ENCODE measurements at regions not wholly inside any gene's neighbourhood (a gene's known extent, or its start where the extent isn't known, plus 50 kb on each side); places are given as distances from the start of the nearest gene placed in this dataset.

DNA sequence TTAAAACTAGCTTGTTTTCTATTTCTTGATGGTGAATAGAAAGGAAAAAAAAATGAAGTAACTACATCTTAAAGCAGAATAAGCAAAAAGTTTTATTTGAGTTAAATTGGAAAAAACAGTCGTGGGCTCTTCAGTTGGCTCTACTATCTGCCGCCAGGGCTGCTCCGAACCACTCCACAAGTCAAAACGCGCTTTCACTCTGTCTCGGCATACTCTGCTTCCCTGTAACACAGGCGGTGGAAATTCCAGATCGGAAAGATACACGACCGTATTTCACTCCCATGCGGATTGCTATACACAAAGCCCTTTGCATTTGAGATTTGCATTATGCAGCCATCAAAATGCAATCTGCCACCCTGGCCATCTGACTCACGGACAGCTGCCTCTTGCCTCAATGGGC, 505.6 kb downstream of the IRX1 start:
- FAIRE-seq (no peak), DNase-seq (ENCODE audit: low spot score) (no peak)

DNA sequence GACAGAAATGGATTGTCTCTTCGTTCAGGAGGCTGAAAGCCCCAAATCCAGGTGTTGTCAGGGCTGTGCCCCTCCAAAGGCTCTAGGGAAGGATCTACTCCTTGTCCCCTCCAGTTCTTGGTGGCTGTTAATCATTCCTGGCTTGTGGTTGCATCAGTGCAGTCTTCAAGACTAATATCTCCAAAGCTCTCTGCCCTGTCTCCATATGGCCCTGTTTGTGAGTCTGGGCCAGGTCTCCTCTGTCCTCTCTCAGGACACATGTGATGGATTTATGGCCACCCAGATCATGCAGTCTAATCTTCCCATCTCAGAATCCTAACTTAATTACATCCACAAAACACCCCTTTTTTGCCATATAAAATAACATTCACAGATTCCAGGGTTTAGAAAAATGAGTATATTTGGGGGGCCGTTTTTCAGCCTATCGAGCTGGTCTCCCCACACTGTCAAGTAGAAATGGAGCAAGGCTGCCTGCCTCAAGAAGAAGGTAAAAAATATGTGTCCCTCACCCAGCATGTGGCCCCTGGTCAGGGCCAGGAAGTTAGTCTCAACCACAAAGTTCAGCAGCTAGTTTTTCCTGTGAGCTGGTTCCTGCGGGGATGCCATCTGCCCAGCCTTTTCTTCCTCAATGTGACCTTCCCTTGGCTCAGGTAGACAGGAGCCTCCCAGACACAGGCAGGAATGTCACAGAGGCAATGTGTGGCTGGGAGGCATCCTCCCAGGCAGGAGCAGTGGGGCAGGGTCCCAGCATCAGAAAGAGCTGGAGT, 509.4 kb downstream of the IRX1 start:
- FAIRE-seq (no peak), DNase-seq (ENCODE audit: low spot score) (no peak)

DNA sequence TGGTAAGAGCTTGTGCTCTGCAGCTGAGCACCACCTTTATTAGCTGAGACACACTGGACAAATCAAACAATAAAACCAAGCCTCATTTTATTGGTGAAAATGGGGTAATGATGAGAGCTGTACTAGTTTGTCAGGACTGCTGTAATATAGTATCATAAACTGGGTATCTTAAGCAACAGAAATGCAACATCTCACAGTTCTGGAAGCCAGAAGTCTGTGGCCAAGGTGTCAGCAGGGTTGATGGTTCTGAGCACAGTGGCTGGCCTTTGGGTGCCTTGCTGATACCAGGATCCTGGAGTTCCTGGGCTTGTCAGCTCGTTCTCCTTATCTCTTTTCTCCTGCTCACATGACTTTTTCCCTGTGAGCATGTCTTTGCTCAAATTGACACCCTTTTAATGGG, 513.1 kb downstream of the IRX1 start:
- no peak for DNase-seq (ENCODE audit: low spot score)
- no peak for FAIRE-seq

DNA sequence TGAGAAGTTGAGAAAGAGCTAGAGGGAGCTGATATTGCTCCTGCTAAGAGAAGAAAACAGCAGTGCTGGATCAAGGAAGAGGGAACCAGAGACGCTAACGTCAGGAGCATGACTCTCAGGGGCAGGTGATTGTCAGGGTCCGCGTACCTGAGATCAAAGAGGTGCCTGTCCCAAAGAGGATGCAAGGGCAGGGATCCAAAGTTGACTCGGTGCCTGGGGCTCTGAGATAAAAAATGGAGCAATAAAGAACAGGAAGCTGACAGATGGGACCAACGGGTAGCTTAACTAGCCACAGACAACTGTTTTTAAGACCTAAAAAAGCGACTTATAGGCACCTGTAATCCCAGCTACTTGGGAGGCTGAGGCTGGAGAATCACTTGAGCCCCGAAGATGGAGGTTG, 517.8 kb downstream of the IRX1 start:
- DNase-seq (ENCODE audit: low spot score) (no peak), FAIRE-seq (no peak)

DNA sequence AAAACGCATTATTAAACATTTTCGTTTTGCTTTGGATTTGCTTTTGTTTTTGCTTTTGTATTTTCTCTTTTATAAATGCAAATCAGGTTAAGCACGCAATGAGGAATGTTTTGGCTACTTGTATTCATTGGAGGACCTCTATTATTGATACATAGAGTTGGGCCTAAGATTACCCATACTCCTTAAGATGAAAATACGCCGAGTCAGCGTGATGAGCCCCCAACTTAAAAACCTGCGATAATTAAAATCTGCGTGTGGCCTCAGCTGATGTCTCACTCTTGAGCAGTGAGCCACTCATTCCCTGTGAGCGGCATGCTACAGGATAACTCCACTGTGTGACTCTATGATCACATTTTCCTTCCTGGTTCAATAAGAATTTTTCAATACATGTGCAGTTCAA, 518.3 kb downstream of the IRX1 start:
- FAIRE-seq: no peak
- DNase-seq (ENCODE audit: low spot score): no peak

DNA sequence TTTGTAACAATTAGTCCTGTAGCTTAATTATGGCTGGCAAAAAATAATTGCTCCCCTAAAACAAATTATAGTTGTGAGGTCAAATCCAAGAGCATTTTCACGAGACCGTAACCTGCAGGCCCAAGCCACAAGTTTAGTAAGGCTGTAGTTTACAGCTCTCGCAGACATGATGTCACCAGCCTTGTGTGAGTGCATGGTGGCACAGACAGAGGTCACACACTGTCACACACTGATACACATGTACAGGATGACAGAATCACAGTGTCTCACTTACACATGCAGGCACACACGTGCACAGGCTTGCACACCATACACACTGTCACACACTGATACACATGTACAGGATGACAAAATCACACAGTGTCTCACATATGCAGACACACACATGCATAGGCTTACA, 518.8 kb downstream of the IRX1 start:
- DNase-seq (ENCODE audit: low spot score) (no peak), FAIRE-seq (peak; percentile 98)

DNA sequence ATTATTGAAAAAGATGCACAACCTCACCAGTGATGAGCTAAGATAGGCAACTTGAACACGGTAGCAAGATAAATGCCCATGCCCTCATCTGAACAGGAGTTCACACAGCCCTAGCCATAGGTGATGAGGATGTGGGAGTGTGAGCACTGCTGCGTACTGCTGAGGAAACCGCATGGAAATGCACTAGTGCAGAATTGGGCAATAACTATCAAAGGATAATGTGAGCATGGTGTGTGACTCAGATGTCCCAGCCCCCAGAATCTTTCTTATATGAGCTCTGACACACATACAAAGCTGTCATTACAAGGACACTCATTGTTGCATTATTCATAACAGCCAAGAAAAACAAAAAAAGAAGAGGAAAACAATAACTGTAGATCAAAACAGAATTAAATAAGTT, 521.2 kb downstream of the IRX1 start:
- peak; percentile 68 for DNase-seq (ENCODE audit: low spot score)
- no peak for FAIRE-seq

DNA sequence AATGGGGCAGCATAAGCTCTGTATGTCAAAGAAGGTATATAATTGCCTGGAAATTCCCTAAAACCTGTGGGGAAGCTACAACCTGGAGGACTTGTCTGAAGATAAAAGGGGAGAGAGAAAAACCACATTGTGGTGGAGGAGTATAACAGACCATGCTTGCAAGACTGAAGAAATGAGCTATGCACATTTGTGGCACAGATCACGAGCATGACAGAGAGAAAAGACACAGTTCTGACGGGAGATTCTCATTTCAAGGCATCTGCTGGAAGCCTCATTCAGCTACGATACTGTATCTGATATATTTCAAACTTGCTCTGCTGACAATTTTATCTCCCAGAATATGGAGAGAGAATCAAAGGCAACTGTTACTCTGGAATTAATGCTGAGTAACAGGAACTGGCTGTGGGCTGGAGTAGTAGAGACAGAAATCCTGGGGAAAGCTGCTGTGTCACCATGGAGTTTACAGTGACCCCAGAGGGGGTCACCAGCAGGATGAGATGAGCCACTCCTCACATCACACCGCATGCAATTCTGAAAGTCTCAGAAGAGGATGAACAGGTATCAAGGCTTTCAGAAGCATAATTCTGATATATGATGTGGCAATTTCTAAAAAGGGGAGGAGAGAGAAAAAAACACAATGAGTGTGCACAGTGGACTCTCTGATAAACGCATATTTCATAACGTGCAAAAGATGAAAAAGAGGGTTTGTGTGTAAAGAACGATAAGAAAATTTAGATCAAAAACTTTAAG, 528.8 kb downstream of the IRX1 start:
- FAIRE-seq (no peak), DNase-seq (ENCODE audit: low spot score) (no peak)

DNA sequence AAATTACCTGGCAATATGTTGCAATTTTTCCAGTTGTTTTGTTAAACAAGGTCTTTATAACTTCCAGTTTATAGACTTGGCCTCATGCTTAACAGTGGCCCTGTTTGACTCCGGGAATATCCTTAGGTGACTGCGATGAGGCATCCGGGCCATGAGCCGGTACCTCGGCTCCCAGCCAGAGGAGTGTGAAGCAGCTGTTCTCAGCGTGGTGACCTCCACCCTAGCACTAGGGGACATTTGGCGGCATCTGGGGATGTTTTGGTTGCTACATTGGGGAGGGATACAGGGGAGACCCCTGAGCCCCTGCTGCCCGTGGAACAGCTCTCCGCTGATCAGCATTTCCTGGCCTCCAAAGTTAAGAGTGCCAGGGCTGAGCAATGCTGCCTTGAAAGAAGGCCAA, 533.4 kb downstream of the IRX1 start:
- no peak for DNase-seq (ENCODE audit: low spot score)
- FAIRE-seq: no peak

DNA sequence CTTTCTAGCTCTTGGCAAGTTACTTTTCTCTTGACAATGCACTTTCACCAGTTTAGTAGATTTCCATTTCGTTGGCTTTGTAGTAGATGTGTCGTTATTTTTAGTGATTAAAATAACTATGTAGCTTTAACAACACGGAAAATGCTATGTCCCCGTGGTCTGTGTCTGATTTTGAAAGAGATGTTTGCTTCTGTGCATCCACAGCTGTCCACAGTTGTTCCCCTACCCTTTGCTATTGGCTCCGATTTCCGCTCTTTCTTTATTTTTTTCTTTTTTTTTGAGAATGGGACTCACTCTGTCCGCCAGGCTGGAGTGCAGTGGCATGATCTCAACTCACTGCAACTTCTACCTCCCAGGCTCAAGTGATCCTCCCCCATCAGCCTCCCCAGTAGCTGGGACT, 533.9 kb downstream of the IRX1 start:
- DNase-seq (ENCODE audit: low spot score) (no peak), FAIRE-seq (no peak)

DNA sequence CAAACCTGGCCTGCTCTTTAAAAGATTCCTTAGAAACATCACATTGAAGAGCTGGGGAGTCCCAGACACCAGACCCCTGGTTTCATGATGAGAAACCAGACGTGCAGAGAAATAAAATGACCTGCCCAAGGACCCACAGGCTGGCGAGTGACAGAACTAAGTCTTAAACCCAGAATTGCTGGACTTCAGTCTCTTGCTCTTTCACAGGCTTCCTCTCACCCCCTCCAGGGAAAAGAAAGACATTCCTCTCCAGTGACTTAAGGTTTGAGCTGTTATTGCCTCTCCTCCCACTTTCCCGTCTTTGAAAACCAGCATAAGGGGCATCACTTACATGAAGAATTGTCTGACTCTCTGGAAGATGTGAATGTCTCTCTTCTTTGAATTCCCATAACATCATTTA, 535.2 kb downstream of the IRX1 start:
- FAIRE-seq: no peak

DNA sequence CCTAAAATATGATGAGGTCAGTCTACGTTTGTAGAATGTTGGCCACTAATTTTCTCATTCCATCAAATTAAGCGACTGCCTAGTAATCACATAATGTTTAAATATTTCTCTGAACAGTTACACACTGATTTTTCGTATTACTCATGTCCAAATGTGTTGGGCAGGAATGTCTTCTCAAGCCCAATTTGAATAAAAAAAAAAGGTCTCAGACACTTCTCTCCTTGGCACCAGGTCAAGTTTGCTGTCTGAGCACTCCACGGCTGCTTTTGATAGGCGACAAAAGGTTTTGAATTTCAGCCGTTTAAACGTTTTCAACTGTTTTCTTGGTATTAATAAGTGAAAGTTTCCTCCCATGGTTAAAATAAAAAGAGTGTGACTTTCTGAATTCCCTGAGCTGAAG, 542.1 kb downstream of the IRX1 start:
- FAIRE-seq (no peak), DNase-seq (ENCODE audit: low spot score) (no peak)

More for the DNA sequence above, 535.2 kb downstream of the IRX1 start:
- DNase-seq (ENCODE audit: low spot score): no peak

DNA sequence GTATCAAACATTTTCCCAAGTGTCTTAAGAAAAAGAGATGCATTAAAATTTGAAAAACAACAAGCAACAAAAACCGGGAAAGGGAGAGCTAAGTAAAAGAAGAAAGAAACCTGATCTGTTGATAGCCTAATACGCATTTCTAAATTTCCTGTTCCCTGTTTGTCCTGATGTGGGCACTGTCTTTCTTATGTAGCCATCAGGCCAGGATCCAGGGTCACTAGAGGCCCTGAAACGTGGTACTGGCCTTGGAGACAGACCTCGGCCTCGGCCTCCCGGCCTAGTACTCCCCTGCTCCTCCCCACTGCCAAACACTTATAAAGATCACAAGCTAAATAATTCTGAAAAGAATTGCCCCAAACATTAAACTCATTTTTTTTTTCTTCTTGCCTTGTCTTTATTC, 547.2 kb downstream of the IRX1 start:
- FAIRE-seq (no peak), DNase-seq (ENCODE audit: low spot score) (no peak)

DNA sequence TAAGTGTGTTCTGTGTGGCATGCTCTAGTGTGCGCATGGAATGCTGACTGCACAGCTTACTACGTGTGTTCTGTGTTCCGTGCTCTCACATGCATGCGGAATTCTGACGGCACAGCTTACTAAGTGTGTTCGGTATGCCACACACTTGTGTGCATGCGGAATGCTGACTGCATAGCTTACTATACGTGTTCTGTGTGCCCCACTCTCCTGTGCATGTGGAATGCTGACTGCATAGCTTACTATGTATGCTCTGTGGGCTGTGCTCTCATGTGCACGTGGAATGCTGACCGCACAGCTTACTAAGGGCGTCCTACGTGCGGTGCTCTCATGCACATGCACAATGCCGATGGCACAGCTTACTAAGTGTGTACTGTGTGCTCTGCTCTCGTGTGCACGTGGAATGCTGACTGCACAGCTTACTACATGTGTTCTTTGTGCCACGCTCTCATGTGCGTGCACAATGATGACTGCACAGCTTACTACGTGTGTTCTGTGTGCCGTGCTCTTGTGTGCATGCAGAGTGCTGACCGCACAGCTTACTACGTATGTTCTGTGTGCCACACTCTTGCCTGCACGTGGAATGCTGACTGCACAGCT, 548.9 kb downstream of the IRX1 start:
- FAIRE-seq (no peak), DNase-seq (ENCODE audit: low spot score) (no peak)

DNA sequence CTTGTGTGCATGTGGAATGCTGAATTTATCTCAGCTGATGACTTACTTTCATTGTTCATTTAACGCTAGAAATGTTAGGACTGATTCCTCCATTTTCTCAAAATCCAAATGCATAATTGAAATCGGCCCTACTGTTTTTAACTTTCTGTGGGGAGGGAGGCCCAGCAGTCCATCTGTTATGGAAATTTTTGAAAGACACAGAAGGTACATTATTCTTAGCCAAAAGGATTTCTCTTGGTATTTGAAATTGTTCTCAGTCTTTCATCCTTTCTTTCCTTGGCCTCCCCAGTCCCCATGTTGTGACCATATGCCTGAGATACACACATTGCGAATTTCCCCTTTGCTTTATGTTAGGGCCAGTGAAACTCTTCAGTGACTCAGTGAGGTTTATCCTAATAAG, 549.9 kb downstream of the IRX1 start:
- no peak for DNase-seq (ENCODE audit: low spot score)
- no peak for FAIRE-seq

DNA sequence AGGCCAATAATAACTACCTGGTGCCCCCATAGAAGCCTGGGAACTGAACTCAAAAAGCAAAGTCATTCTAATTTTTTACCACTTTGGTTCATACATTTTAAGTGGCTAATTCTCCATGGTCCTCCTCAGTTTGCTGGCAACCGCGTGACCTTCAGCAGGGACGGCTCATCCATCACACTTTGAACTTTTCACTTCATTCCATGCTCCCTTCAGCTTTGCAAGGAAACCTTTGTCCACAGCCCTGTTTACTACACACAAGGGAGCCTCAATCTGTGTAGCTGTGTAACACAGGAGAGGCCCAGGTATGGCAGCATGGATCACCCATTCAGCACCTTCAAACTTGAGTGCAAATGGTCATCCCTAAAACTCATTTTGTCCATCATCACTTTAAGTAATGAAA, 552.4 kb downstream of the IRX1 start:
- no peak for FAIRE-seq

DNA sequence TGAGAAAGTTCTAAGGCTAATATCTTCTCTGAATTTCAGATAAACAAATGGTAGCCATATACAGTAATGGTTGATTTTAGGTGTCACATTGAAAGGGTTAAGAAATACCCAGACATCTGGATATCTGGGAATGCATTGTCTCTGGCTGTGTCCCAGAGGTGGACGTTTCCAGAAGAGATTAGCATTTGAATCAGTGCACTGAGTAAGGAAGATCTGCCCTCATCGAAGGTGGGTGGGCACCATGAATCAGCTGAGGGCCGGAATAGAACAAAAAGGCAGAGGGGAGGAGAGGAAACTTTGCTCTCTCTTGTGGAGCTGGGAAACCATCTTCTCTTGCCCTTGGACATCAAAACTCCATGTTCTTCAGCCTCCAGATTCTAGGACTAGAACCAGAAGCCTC, 554.4 kb downstream of the IRX1 start:
- DNase-seq (ENCODE audit: low spot score) (no peak), FAIRE-seq (no peak)

More for the DNA sequence above, 552.4 kb downstream of the IRX1 start:
- no peak for DNase-seq (ENCODE audit: low spot score)

DNA sequence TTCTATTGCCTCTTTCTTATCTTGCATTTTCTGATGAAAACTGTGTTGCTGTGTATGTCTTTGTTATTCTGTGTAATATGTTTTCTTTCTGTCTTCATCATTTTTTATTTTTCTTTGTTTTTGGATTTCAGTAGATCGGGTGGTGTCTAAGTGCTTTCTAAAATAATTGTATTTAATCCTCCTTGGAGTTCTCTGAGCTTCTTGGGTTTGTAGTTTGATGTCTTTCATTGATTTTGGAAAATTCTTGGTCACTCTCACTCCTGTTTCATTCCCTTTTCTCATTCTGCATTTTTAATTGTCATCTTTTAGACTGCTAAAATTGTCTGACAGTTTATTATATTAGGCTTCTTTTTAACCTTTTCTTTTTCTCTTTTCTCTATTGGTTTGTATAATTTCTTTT, 560.5 kb downstream of the IRX1 start:
- FAIRE-seq: no peak
- no peak for DNase-seq (ENCODE audit: low spot score)

DNA sequence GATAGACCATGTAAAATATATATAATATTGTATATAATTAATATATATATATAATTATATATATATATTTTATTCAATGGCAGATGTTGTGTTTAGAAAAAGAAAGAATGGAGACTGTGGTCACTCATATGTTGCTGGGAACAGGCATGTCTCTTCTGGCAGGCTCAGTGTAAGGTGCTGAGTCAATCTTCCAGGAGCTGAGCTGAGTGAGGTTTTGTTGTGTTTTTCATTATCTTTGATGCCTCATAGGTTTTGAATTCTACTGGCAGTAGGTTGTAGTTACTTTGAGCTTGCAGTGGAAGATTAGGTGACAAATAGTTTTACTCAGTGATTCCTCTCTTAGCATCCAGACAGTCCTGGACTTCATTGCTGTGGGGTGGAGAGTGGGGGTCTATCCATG, 561.3 kb downstream of the IRX1 start:
- FAIRE-seq: no peak

DNA sequence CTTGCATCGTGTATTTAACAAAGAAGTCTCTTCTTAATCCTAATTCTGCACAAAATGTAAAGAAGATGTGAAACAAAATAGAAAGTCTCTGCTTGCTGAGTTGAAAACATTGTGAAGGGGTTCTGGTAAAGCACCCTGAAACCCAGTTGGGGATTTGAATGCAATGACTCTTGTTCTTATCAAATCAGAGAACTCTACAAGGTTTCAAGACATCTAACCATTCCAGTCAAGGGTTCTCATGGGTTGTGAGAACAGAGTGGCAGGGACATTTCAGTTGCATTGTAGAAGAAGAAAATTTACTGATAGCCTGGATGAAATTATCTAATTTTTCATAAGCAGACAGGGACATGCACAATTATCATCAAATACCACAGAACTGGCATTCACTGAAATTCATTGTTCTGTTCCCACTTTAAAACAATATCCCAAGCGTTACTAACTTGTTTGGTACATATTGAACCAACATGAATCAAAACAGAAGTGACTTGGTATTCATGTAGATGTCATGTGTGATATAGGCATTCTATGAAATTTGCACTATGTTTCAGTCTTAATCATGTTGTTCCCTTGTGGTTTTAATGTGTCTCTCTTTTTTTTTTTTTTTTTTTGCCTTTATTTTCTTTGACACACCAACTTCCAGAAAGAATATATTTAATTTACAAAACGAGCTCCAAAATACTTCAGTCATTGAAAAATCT, 563.3 kb downstream of the IRX1 start:
- DNase-seq (ENCODE audit: low spot score): no peak
- no peak for FAIRE-seq

More for the DNA sequence above, 561.3 kb downstream of the IRX1 start:
- no peak for DNase-seq (ENCODE audit: low spot score)

DNA sequence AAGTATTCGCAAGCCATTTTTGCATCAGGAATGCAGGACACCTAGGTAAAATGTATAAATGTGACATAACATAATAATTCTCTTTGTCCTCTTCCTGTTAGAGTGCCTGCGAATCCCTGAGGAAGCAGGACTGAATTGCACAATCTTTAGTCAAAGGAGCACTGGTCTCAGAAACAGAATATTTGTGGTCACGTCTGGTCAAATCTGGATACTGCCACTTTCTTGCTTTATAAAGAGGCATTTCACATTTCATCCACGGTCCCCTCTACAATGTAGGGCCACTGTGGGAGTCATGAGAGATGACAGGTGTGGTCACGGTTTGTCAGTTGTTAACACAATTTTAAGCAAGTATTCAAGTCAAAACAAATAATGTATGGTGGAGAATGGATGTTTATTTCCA, 564.0 kb downstream of the IRX1 start:
- DNase-seq (ENCODE audit: low spot score) (peak; percentile 43), FAIRE-seq (no peak)

DNA sequence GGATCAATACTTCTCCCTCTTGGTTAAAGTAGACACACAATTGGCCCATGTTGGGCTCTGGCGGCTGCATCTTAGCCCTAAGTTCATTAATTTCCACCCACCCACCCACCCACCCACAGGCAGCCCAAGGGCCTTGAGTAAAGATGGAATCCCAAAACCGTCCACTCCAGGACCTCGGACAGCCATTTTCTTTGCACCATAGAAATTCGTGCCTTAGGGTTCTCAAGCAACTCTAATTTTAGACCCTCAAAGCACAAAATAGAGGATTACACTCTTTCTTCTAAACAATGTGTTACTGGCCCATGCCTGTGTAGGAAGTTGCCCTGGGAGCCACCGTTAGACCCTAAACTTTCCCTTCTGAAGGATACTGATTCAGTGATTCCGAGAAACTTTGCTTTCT, 568.5 kb downstream of the IRX1 start:
- FAIRE-seq: no peak

More for the DNA sequence above, 568.5 kb downstream of the IRX1 start:
- no peak for DNase-seq (ENCODE audit: low spot score)

Measured in urothelium cell line (cell line).